ENCODE measurements at regions not wholly inside any gene's neighbourhood (a gene's known extent, or its start where the extent isn't known, plus 50 kb on each side); places are given as distances from the start of the nearest gene placed in this dataset.

DNA sequence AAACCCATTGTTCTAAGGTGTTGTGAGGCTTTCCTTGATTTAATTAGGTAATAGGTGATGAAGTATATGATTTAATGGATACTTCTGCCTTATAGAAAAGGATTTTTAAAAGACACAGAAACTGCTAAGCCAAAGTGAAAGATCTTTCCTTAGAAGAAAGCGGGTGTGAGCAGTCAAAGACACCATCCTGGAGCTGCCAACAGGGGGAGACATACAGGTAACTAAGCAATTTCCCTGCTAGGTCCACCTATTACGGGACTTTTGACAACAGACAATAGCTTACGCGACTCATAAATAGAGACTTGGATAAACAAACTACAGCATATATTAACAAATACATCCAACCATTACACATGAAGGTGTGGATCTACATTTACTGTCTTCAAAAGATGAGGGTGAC lies 669.5 kb downstream of the SQOR start:
- TF ChIP-seq EP300 (IDR thresholded peaks at IDR 0.05; ENCODE audit: borderline replicate concordance) = no peak
- TF ChIP-seq, protein P1, sequence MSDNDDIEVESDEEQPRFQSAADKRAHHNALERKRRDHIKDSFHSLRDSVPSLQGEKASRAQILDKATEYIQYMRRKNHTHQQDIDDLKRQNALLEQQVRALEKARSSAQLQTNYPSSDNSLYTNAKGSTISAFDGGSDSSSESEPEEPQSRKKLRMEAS (IDR thresholded peaks at IDR 0.05) = no peak
- TF ChIP-seq FOXM1 (IDR thresholded peaks at IDR 0.05; ENCODE audit: borderline replicate concordance, low read depth) = no peak
- TF ChIP-seq CREB1 (IDR thresholded peaks at IDR 0.05; ENCODE audit: low read depth) = no peak
- no peak for TF ChIP-seq EGR1 (IDR thresholded peaks at IDR 0.05)
- TF ChIP-seq TAF1 (IDR thresholded peaks at IDR 0.05; ENCODE audit: low read depth) = no peak
- TF ChIP-seq, protein P2, sequence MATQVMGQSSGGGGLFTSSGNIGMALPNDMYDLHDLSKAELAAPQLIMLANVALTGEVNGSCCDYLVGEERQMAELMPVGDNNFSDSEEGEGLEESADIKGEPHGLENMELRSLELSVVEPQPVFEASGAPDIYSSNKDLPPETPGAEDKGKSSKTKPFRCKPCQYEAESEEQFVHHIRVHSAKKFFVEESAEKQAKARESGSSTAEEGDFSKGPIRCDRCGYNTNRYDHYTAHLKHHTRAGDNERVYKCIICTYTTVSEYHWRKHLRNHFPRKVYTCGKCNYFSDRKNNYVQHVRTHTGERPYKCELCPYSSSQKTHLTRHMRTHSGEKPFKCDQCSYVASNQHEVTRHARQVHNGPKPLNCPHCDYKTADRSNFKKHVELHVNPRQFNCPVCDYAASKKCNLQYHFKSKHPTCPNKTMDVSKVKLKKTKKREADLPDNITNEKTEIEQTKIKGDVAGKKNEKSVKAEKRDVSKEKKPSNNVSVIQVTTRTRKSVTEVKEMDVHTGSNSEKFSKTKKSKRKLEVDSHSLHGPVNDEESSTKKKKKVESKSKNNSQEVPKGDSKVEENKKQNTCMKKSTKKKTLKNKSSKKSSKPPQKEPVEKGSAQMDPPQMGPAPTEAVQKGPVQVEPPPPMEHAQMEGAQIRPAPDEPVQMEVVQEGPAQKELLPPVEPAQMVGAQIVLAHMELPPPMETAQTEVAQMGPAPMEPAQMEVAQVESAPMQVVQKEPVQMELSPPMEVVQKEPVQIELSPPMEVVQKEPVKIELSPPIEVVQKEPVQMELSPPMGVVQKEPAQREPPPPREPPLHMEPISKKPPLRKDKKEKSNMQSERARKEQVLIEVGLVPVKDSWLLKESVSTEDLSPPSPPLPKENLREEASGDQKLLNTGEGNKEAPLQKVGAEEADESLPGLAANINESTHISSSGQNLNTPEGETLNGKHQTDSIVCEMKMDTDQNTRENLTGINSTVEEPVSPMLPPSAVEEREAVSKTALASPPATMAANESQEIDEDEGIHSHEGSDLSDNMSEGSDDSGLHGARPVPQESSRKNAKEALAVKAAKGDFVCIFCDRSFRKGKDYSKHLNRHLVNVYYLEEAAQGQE (IDR thresholded peaks at IDR 0.05; ENCODE audit: low read depth) = no peak
- TF ChIP-seq RAD21 (IDR thresholded peaks at IDR 0.05; ENCODE audit: low read depth) = no peak
- TF ChIP-seq YY1 (IDR thresholded peaks at IDR 0.05; ENCODE audit: low read depth) = no peak
- no peak for TF ChIP-seq TCF12 (IDR thresholded peaks at IDR 0.05; ENCODE audit: low read depth)
- TF ChIP-seq TEAD4 (IDR thresholded peaks at IDR 0.05) = no peak
- no peak for TF ChIP-seq CEBPB (IDR thresholded peaks at IDR 0.05)
- TF ChIP-seq ZBTB7A (IDR thresholded peaks at IDR 0.05; ENCODE audit: low read depth) = no peak
- TF ChIP-seq, protein P3, sequence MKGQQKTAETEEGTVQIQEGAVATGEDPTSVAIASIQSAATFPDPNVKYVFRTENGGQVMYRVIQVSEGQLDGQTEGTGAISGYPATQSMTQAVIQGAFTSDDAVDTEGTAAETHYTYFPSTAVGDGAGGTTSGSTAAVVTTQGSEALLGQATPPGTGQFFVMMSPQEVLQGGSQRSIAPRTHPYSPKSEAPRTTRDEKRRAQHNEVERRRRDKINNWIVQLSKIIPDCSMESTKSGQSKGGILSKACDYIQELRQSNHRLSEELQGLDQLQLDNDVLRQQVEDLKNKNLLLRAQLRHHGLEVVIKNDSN (IDR thresholded peaks at IDR 0.05) = no peak
